SIG-M5 treated with dmso at 0.1 percent for 504 hours (cell line): ENCODE measurements at regions not wholly inside any gene's neighbourhood (a gene's known extent, or its start where the extent isn't known, plus 50 kb on each side); places are given as distances from the start of the nearest gene placed in this dataset.
A peak's percentile ranks its signal among the peaks of the same experiment; 100 is the strongest.
"Not testable (repeated sequence)": the region's sequence is repeated elsewhere in the genome, so short reads cannot be mapped to it uniquely, and the experiment has no call there.

ENCODE experiments used
- DNase-seq: peaks from one replicate; lab custom pipeline; 2025; ENCODE audit not compliant: unreplicated experiment; lab: John Stamatoyannopoulos, UW

- DNase-seq = no peak
These were observed 93.0 kb upstream of the KCTD7 start for GRCh38 chr7:66535414-66536329.

DNA sequence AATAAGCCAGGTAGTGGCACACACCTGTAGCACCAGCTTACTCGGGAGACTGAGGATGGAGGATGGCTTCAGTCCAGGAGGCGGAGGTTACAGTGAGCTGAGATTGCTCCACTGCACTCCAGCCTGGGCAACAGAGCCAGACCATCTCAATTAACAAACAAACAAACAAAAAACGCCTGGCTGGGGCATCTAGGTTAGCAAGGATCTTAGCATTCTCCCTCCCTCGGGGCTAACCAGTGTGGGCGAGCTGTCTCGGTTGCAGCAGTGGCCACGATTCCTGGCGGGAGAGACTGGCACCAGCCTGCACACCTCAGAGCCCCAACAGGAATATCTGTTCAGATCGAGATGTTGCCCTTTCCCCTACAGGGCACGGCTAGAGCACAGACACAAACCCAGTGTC lies 91.3 kb upstream of the KCTD7 start:
- DNase-seq = no peak

- DNase-seq = no peak
These were observed 90.8 kb upstream of the KCTD7 start for GRCh38 chr7:66537876-66538275.

- no peak for DNase-seq
These were observed 89.4 kb upstream of the KCTD7 start for GRCh38 chr7:66539264-66539623.

DNA sequence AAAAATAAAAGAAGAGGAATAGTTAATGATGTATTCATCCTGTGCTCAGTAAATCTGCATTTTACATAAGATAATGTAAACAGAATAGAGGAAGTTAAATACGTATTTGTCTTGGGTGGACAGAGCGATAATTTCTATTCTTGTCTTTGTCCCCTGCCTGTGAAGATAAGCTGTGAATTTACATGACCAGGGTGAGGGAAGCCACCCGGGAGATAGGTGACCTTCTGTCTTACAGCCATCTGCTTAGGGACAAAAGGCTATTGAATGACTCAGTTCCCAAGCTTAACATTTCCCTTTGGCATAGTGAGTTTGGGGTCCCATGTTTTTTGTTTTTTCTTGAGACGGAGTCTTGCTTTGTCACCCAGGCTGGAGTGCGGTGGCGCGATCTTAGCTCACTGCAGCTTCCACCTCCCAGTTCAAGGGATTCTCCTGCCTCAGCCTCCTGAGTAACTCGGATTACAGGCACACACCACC lies 88.7 kb upstream of the KCTD7 start:
- no peak for DNase-seq

DNA sequence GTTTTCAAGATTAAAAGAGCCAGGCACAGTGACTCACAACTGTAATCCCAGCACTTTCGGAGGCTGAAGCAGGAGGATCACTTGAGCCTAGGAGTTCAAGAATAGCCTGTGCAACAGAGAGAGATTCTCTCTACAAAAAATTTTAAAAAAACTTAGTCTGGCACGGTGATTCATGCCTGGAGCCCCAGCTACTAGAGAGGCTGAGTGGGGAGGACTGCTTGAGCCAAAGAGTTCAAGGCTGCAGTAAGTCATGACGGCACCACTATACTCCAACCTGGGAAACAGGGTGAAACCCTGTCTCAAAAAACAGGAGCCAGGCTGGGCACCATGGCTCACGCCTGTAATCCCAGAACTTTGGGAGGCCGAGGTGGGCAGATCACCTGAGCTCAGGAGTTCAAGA lies 86.6 kb upstream of the KCTD7 start:
- no peak for DNase-seq

DNA sequence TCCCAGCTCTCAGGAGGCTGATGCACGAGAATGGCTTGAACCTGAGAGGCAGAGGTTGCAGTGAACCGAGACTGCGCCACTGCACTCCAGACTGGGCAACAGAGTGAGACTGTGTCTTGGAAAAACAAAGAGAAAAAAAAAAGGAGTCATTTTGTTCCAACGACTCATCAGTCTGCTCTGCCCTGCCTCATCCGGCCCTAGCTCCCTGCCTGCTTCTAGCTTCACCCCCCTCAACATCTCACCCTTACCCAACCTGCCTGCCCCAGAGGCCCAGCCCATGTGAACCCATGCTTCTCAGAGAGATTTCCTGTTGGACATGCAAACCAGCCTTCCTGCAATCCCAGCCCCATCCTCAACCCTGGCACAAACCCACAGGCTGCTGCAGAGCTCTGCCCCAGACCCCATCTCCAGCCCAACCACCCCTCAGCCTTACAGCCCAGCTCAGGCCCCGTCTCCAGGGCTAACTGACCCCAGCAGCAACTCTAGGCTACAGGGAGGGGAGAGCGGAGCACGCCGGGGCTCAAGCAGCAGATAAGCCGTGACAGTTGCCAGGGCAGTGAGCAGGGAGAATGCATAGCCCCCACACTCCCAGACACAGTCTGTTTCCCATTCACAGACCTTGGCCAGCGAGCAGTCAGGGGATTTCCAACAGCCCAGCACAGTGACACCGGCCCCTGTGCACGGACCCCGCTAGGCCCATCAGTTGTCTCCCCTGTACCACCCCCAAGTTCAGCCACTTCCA lies 86.0 kb upstream of the KCTD7 start:
- DNase-seq = no peak

- no peak for DNase-seq
These were observed 79.2 kb upstream of the KCTD7 start for GRCh38 chr7:66549466-66549865.

DNA sequence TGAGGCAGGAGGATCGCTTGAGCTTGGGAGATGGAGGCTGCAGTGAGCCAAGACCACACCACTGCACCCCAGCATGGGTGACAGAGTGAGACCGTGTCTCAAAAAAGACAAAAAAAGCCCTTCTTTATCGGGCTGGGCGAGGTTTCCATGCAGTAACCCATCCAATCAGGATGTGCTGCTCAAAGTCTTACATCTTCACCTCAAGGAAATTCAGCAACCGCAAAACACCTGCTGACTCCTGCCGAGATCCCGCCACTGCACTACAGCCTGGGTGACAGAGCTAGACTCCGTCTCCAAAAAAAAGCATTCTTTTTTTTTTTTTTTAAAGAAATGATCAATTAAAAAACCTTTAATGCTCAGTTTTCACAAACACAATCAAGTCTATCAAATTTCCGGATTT lies 75.7 kb upstream of the KCTD7 start:
- DNase-seq = no peak

- DNase-seq = not testable (repeated sequence)
These were observed 75.0 kb upstream of the KCTD7 start for GRCh38 chr7:66553675-66554074.

DNA sequence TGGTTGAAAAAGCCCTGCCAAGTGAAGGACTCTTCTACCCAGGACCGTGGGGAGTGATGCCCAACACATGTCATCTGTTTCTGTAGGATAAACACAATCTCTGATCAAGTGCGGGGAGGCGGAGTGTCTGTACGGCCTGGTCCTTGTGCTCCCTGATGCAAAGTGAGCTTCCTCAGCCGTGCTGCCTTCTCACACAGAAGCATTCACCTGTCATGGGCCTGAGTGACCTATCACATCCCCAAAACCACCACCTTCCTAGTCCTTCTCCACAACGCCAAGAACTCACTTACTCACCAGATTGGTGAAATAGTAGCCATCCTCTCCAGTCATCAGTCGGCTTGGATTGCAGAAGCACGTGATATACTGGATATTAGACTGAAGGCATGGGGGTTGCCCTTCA lies 74.4 kb upstream of the KCTD7 start:
- DNase-seq = not testable (repeated sequence)

DNA sequence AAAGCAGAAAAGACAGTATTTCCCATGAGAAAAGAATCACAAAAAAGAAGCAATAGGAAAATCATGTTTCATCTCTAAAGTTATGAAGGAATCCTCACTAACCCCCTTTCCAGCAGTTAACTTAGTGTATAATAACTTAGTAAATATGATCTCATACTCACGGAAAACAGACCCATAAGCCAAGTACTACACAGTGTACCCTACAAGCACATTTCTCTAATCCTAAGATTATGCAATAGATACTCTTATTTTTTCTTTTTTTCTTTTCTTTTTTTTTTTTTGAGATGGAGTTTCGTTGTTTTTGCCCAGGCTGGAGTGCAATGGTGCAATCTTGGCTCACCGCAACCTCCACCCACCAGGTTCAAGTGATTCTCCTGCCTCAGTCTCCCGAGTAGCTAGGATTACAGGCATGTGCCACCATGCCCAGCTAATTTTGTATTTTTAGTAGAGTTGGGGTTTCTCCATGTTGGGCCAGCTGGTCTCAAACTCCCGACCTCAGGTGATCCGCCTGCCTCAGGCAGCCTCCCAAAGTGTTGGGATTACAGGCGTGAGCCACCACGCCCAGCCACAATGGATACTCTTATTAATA lies 73.7 kb upstream of the KCTD7 start:
- not testable (repeated sequence) for DNase-seq

- DNase-seq = no peak
These were observed 72.5 kb upstream of the KCTD7 start for GRCh38 chr7:66556177-66556548.

DNA sequence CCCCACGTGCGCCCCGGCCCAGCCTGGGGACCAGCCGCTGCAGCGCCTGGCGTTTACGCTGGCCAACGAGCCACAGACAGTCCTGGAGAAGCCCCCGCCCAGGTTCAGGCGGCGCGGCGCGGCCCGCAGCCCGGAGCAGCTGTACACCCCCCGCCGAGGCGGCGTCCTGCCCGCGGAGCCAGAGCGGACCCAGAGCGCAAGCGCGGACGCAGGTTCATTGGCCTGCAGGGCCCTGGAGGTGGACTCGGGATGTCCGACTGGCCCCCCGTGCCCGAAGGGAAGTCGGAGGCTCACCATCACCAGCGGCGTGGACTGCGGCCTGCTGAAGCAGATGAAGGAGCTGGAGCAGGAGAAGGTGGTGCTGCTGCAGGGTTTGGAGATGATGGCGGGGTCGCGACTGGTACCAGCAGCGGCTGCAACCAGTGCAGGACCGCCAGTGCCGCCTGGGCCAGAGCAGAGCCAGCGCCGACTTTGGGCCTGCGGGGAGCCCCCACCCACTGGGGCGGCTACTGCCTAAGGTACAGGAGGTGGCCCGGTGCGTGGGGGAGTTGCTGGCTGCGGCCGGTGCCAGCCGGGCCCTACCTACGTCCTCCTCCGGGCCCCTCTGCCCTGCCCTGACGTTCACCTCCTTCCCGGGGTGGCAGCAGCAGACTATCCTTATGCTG lies 72.0 kb upstream of the KCTD7 start:
- DNase-seq = no peak

- peak; percentile 37 for DNase-seq
These were observed 71.2 kb upstream of the KCTD7 start for GRCh38 chr7:66557214-66558200.

DNA sequence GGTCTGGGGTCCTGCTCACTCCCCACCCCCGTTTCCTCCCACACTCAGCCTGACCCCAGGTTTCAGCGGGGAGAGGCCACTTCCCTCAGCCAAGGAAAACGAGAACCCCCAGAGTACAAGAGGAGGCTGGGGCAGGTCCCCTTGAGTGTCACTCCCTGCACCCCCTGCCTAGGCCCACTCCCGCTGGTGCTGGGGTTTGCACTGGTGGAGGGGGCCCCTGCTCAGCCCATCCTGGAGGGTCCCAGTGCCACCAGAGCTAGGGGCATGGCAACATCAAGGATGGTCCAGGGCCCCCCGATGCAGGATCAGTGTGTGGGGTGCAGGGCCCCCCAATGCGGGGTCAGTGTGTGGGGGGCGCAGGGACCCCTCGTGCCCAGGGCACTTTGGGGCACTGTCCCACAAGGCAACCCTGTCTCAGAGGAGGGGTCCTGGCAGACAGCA lies 70.5 kb upstream of the KCTD7 start:
- DNase-seq = no peak

DNA sequence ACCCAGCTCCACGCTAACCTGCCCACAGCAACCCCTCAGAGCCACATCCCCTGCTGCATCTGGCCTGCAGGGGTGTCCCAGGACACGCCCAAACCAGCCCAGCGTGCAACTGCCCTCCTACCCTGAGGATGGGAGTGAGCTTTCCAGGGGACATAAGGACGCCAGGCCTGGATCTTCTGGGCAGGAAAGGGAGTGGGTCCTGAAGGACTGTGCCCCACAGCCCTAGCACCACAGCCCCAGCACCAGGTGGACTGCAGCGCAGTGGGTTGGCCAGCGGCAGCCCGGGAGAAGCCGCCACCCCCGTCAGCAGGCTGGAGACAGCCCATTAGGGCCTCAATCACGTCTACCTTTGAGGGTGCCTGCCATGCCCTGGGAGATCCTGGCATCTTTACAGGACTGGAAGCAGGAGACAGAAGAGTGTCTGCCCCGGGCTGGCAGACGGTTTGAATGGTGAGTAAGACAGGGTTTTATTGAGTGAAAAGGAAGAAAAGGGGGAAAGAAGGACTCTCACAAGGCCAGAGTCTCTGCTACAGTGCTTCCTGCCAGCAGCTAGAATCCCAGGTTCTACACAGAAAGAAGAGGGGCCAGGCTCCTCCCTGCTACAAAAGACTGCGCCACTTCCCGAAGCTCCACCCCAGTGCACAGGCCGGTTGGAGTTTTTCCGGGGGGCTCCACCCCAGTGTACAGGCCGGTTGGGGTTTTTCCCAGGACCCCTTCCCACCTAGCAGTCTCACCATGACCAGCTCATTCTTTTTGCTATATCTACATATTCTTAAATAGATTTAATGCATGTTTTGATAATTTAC lies 69.8 kb upstream of the KCTD7 start:
- no peak for DNase-seq

GRCh38 chr7:66564045-66564444 lies 64.6 kb upstream of the KCTD7 start:
- no peak for DNase-seq

DNA sequence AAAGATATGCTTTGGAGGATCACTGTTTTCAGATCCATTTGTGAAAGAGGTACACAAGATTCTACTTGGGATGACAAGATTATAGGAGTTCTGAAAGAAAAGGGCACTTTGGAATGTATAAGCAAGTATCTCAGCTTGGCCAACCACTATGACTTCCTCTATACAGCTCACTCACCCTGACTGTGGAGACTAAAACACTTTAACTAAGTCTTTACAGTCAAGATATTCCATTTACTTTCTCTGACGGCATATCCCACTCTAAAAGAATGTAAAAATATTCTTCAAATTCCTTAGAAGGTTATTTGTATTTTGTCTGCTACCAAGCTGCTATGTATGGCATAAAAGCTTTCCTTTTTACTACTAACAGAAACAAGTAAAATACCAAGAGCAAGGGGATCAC lies 58.5 kb upstream of the KCTD7 start:
- DNase-seq = not testable (repeated sequence)
